NCI-H146 treated with DMSO at 0.1 percent for 48 hours (cell line): ENCODE measurements at regions not wholly inside any gene's neighbourhood (a gene's known extent, or its start where the extent isn't known, plus 50 kb on each side); places are given as distances from the start of the nearest gene placed in this dataset.
A peak's percentile ranks its signal among the peaks of the same experiment; 100 is the strongest.
"Not testable (repeated sequence)": the region's sequence is repeated elsewhere in the genome, so short reads cannot be mapped to it uniquely, and the experiment has no call there.

Experiments used
- DNase-seq: peaks from one replicate; lab custom pipeline; 2025; ENCODE audit not compliant: unreplicated experiment; lab: John Stamatoyannopoulos, UW

DNA sequence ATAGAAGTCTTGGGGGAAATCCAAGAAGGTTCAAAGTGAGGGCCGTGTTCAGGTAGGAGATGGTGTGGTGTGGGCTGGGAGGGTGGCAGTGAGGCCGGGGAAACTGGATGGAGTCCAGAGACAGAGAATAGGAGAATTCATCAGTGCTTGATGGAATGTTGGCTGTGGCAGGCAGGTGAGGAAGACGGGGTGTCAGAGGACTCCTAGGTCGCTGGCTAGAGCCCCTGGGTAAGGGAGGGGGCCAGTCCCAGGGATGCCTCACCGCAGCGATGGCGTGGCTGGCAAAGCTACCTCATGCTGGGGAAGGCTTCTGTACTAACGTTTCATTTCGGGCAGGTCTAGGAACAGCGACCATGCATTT lies 373.0 kb downstream of the RPS24 start:
- DNase-seq, result no peak

DNA sequence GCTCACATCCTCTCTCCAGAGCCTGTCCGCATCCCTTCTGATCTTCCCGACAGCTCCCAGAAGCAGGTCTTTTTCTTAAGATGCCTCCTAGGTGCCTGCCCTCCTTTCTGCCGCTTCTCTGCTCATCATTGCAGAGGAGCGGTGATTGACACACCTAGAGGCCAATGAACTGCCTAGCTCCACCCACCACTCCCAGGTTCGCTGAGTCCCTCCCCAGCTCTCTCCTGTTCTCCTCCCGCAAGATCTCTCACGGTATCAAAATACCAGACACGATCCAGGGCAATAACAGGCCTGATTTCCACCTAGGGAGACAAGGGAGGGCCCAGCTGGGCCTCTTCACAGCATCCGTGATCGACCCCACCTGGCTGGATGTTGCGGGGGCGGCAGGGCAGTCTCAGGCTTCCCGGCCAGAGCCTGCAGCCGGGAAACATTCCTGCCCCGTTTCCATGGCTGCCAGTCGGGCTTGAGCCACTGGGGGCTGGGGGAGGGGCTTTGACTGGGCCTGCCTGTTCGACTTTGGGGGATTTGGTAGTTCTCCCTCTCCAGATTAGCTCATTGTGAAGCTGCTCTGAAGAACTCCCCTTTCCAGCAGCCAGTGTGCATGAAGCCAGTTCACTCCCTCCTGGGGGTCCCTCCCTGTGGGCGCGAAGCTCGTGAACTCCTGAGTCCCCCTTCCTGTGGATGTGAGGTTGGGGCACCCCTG lies 373.5 kb downstream of the RPS24 start:
- DNase-seq, result peak; percentile 86

DNA sequence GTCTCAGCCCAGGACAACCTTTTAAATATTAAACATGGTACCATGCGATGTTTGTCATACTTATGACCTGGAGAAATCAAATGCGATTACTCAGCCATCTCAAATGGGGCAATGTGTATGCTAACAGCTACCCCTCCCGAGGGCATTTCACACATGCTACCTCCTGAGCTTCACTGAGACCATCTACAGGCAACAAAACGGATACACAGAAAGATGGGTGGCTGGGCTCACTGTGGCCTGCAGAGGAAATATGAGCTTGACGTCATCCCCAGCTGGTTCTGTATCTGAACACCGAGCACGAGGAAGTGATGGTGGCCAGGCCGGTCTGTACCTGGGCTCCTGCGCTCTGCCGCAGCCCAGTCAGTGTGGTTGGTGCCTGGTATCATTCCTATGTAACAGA lies 374.3 kb downstream of the RPS24 start:
- no peak for DNase-seq

DNA sequence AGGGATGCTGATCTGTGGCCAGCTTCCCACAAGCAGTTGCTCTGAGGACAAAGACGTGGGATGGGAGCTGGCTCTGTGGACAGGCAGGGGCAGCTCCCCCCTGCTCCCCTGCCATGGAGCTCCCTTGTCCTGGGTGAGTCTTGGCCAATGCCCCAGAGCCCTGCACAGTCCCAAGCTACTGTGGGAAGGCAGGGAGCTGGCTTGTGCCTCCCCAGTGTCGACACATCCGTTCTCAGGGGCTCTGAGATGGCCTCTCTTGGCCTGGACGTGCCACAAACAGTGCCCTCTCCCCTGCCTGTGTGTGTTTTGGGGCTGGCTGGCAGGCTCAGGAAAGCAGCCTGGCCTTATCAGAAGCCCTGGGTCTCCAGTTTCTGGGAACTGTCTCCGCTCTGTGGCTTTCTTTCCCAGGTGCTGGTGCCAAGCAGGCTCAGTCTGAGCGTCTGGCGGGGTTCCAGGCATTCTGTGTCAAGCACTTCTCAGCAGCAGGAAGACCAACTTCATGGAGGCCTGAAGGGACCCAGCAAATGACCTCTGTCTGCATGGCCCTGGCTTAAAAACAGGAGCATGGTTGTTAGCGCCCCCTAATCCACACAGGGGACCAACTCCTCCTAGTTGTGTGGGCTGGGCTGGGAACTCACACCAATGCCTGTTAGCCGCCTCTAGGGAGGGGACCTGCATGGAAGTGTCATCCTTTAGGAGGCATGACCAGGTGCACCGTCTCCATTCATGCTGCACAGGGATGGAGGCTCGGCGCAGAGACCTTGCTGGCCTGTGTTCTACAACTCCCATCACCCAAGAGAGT lies 375.2 kb downstream of the RPS24 start:
- DNase-seq, result no peak

DNA sequence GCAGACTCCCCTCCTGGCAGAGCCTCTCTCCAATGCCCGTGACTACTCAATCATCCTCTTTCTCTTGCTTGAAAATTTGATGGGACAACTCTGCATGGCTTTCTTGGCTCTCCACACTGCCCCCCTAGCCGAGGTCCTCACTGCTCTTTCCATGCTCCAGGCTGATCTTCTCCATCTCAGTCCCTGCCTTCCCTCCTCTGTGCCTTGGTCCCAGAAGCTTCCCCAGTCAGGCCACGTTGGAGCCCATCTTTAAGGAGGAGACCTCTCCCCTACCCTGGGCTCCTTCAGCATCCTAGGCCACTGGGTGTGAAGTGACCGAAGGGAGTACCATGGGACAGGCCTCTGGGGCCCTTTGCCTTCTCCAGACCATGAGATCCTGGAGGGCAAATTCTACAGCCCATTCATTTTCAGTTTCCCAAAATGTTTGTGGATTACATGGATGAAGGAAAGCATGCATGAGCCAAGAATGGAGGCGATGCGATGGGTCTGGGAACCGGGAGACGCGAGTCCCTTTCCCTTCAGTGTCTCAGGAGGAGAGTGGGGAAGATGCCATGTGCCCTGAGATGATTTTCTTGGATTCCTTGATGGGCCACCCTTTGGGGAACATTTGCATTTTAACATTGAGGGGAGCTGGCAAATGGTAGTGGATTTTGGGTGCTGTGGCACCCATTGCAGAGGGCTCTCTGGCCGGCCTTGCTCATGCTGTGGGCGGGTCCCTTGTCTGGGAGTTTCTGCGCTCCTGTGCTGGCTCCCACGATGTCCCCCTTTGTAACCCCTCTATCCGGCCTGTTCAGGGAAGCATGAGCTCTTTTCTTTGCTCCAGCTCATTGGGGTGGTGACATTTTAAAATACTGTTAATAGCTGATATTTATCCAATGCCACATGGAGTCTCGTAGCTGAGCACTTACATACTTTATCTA lies 376.6 kb downstream of the RPS24 start:
- no peak for DNase-seq

DNA sequence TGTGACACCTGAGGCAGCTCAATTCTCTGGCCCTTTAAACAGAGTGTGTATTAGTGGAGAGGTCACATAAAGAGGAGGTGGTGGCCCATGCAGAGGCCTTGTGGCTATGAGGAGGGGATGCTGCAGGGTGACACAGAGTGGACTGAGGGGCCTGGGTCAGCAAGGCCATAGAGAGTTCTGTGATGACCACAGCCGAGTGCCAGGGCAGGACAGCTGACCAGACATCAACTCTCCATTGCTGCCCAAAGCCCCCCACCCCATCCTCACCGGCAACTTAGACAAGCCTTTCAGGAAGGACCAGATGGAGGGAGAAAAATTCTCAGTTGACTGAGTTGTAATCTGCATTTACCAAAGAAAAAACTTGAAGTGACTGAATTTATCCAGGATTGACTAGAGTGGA lies 378.1 kb downstream of the RPS24 start:
- no peak for DNase-seq

DNA sequence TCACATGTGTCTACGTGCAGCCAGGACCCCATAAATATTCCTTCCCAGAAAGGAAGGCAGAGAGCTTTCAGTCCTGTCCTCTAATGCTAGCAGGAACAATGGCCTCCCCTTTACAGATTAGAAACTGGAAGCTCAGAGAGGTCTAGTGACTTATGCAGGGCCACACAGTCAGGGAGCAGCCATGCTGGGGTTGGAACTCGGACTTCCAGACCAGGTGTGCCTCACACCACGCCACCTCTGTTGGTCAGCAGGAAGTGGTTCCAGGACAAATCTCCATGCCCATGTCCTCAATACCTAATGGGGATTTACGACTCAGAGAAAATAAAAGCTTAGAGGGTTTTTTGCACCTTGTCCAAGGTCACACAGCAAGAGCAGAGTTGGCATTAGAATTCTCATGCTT lies 378.9 kb downstream of the RPS24 start:
- no peak for DNase-seq

DNA sequence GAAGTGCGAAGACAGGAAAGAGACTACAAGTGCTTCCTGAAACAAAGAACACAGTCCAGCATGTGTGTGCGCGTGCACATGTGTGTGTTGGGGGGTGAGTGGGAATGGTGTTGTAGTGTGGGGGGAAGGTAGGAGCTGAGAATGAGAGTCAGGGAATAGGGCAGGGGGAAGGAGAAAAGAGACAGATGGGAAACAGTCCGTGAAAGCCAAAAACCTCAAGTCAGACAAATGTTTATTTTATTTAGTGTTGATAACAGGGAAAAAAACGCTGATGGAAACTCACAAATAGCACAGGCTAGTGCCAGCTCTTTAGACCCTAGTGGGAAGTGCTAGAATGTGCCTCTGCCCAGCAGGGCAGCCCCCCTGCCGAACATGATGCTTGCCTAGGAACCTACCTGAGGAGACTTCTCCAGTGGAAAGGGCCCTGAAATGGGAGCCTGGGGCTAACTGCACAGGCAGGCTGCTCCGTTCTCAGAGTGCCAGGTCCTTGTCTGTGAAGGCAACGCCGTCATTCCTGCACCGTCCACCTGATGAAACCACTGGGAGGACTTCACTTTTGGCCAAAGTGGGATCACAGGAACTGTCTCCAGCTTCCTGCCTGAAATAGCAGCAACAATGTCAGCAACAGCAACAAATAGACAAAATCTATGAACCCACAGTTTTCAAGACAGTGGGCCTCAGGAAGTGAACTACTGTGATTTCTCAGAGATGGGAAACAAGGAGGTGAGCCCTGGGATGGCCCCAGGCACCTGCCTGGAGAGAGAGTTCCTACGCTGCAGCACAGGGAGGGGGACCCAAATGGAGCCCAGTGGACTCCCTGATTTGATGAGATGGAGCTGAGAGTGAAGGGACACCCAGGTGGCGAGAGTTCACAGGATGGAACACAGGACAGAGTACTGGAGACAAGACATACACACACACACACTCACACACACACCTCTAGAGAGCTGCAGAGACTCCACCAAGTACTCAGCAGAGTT lies 379.7 kb downstream of the RPS24 start:
- no peak for DNase-seq

DNA sequence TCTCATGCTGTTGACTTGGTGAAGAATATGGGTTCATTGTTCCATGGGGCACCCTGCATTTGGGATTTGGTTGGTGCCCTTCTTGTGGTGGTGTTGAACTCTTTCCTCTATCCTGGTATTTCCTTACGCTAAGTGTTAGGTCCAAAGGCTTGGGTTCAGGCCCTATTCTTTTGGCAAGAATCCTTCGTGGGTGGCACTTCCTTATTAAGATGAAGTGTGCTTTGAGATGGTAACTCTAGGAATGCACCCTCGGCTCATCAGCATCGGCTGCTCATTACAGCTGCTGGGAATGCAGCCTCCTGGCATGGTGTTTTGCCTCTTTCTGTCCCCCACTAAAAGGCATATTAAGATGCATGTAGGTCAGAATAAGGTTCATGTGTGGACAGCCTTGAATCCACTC lies 380.7 kb downstream of the RPS24 start:
- DNase-seq, result no peak

DNA sequence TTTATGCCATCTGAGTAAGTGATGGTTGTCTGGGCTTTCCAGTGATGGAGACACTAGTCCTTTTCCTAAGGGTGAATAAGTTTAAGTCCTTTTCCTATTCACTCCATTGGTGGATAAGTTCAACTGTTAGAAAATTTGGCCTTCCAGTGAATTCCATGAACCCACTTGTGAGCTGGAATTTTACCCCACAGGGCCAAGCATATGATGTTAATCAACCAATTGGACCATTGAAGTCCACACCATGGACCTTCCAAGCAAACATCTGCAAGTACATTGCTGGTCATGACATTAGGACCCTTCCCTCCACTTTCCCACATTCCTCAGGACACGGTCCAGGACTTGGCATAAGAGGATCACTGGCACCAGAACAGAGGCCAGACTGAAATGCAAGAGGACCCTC lies 381.4 kb downstream of the RPS24 start:
- no peak for DNase-seq

DNA sequence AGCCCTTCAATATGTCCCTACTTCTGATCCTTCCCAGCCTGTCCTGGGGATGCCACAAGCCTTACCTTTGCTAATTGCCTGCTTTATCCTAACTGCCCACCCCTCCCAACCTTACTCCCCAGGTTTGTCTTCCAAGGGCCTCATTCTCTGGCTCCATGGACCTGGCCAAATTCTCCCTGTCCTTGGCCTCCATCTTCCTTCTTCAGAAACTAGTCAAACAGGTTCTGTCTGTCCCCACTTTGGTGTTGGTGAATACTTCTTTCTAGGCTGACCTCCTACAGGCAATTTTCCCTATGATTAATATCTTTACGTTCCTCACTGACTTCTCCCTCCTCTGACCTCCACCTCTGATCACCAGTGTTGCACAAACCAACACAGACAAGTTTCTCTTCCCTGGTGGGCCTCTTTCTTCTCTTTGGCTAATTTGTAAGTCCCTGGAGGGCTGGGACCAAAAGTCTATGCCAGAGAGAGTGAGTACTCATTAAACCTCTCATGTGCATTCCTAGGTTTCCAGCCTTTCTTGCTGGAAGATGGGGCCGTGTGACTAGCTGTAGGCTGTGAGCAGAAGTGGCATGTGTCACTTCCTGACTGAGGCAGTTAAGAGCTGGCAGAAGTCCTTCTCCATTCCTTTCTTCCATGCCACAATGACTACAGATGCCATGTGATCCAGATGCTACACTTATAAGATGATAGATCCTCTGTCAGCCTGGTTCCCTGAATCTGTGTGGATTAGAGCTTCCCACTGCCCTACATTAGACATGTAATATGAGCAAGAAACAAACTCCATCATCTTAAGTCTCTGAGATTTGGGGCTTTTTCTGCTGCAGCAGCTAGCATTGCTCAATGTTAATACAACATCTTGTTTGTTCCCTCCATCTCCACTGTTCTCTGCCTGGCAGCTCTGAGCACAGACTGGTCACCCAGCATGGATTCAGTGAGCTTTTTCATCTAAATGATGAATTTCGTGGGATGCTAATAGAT lies 382.7 kb downstream of the RPS24 start:
- DNase-seq, result no peak

DNA sequence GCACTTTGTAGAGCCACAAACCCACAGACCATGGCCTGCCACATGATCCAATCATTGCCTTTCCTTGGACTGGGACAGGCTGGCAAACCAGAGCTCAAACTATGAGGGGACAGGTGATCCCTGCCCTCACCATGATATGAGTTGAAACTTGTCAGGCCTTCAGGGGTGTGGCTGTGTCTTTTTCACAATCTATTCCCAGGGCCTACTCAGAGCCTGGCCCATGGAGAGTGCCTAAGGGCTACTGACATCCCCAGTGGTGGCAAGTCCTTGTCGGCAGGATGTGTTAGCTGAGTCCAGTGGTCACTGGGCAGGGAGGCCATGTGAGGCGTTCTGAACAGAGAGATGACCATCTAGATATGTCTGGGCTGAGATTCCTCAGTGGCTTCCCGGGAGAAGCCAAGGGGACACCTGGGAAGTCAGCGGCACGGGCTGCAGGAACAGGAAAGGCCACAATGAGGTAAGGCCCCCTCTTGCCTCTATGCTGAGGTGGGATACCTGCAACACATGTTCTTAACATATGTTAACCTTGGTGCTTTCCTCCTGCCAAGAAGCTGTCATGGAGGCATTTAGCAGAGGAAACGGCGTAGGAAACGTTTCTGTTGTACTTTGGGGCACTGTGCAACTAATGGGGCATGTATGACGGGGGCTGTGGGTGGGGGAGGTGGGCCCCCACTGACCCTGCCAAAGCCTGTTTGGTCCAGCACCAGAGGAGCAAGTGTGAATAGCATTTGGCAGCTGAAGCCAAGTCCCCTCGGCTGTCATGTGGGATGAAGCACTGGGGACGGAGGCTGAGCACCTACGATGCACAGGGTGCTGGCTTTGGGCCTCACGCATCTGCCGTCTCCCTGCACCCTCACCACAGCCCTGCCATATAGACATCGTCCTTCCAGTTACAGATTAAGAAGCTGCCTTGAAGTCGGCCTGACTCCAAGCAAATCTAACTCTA lies 384.0 kb downstream of the RPS24 start:
- DNase-seq, result no peak

DNA sequence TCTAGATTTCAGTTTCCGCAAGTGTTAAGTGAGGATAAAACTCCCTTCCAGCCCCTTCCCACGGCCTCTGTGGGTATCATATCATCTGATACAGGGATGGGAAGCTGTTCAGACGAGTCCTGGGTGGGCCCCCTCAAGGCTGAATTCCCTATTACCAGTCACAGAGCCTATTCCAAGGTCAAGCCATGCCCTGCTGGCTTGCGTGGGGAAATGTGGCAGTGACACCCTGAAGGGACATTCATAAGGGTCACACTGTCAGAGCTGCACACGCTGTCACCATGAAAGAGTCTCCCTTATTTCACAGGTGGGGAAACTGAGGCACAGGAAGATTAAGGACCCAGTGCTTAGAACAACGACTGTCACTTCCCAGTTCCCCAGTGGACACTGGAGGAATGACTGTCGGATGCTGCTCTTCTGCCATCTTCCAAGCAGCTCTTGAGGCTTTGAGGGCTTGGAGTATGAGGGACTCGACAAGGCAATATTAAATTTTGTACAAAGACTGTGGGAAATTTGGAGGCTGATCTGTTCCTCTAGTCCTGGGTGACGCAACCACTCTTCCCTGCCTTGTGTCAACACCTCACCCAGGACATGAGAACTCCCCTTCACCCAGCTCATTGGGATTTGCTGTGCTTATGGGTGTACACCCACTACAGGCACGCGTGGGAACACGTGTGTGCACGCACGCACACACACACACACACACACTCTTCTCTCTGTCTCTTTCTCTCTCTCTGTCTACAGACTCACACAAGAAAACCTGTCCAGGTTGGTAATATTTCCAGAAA lies 386.0 kb downstream of the RPS24 start:
- DNase-seq, result no peak

DNA sequence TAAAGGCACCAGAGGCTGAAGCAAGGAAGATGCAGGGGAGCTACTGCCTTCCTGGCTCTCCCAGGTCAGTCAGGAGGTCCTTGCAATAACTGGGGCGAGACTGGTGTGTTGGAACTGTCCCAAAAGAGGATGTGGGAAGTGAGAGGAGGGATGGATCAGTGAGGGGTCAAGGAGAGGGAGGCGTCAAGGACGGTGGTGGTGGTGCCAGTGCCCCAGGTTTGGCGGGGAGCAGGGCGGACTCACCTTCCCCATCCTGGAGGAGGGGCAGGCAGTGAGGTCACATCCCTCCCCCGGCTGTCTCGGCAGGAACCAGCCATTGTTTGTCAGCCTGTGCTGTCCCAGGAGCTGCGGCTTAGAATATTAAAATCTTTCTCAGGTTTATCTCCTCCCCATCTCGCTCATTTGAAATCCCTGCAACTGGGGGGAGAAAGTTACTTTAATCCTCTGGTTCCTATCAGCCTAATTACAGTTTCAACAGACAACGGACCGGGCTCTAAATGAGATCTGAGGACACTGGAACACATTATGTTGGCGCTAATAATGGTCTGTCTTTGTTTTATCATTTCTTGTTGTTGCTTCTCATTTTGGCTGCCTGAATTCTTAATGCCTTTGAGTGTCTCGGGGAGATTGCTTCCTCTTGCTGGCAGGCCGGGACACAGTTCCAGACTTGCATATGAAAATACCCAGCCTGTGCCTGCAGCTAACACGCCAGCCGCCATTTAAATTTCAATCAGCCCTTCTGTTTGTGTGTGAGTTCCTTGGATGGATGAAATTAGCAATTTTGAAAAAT lies 387.5 kb downstream of the RPS24 start:
- DNase-seq, result no peak

DNA sequence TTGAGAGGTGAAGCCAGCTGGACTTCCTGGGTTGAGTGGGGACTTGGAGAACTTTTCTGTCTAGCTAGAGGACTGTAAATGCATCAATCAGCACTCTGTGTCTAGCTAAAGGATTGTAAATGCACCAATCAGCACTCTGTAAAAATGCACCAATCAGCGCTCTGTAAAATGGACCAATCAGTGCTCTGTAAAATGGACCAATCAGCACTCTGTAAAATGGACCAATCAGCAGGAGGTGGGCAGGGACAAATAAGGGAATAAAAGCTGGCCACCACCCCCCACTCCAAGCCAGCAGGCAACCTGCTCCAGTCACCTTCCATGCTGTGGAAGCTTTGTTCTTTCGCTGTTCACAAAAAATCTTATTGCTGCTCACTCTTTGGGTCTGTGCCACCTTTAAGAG lies 390.4 kb downstream of the RPS24 start:
- not testable (repeated sequence) for DNase-seq

DNA sequence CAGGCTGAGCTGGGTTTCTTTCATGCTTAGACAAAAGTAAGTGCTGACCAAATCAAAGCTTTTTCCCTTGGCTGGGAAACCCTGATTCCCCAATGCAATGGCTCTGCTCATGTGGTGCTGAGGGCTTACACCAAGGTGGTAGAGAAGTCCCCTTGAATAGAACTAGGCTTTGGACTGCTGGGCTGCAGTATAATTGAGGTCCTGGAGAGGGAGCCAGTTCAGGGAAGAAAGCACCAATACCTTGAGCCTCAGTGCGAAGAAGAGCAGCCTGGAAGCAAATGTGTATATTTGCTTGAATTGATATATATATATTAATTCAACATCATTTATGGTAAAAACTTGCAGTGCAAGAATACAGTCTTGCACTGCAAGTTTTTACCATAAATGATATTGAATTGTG lies 391.1 kb downstream of the RPS24 start:
- no peak for DNase-seq

DNA sequence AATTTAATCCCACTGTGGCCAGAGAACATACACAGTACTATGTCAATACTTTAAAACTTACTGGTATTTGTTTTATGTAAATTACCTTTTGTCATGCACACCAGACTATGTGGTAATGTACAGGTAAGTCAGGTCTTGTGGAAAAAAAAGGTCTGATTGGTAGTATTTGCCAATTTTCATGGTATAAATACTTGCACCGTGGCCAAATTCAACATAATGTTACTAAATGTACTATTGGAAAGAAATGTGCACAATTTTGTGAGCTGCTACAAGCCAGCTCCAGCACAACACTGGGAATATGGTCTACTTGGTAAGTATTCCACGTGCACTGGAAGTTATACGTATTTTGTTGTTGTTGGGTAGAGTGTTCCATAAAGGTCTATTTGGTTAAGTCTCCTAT lies 392.5 kb downstream of the RPS24 start:
- no peak for DNase-seq
